SU-DHL-6 (cell line): ENCODE measurements at regions not wholly inside any gene's neighbourhood (a gene's known extent, or its start where the extent isn't known, plus 50 kb on each side); places are given as distances from the start of the nearest gene placed in this dataset.

Source experiments
- H2AFZ ChIP-seq: fragments of 200-600 bp; sonication (generic); 2 replicates; pipeline ENCODE4 v1.6.1; 2014; ENCODE audit warnings: low read depth, mild to moderate bottlenecking, moderate library complexity, mixed read lengths, antibody characterized with exemption, low read length; ENCODE audit not compliant: severe bottlenecking
- H3F3A ChIP-seq: fragments of 200-600 bp; shearing (Covaris generic); 2 replicates; pipeline ENCODE4 v1.6.0; 2016; ENCODE audit warnings: antibody characterized with exemption, mild to moderate bottlenecking; ENCODE audit not compliant: insufficient read depth
- H3K27ac ChIP-seq: fragments of 200-600 bp; sonication (generic); 2 replicates; pipeline ENCODE4 v1.5.1; 2016; ENCODE audit warnings: low read depth, mild to moderate bottlenecking, low read length, moderate library complexity, mixed read lengths
- H3K27me3 ChIP-seq: fragments of 200-600 bp; sonication (generic), shearing (Covaris generic); 2 replicates; pipeline ENCODE4 v1.6.0; 2014; ENCODE audit warnings: mild to moderate bottlenecking, low read length
- H3K36me3 ChIP-seq: fragments of 200-600 bp; sonication (generic); 2 replicates; pipeline ENCODE4 v1.6.1; 2014; ENCODE audit warnings: mild to moderate bottlenecking, low read length, mixed read lengths
- H3K4me2 ChIP-seq: fragments of 300-600, 200-600 bp; shearing (Covaris generic), sonication (generic); 2 replicates; pipeline ENCODE4 v1.6.0; 2014; ENCODE audit warnings: low read length, low read depth, mild to moderate bottlenecking; ENCODE audit not compliant: poor library complexity, severe bottlenecking
- H3K4me3 ChIP-seq: fragments of 200-600 bp; sonication (generic); 2 replicates; pipeline ENCODE4 v1.5.1; 2014; ENCODE audit warnings: antibody characterized with exemption, low read length, mild to moderate bottlenecking, mixed read lengths; ENCODE audit not compliant: insufficient read depth, poor library complexity, severe bottlenecking
- H3K79me2 ChIP-seq: fragments of 200-600 bp; sonication (generic); 2 replicates; pipeline ENCODE4 v1.6.1; 2014; ENCODE audit warnings: mild to moderate bottlenecking, low read length, moderate library complexity; ENCODE audit not compliant: insufficient read depth
- H3K9ac ChIP-seq: fragments of 200-600 bp; sonication (generic); 2 replicates; pipeline ENCODE4 v1.7.0; 2014; ENCODE audit warnings: mild to moderate bottlenecking, low read length
- H3K9me2 ChIP-seq: fragments of 200-600 bp; sonication (generic); replicated peaks from 2 replicates; pipeline ENCODE4 v1.6.1; 2014; ENCODE audit warnings: low read length; ENCODE audit not compliant: insufficient read depth
- H3K9me3 ChIP-seq: fragments of 200-600 bp; sonication (generic); 2 replicates; pipeline ENCODE4 v1.6.1; 2014; ENCODE audit warnings: low read length, mixed read lengths; ENCODE audit not compliant: insufficient read depth
- H4K20me1 ChIP-seq: fragments of 200-600 bp; sonication (generic); 2 replicates; pipeline ENCODE4 v1.6.1; 2014; ENCODE audit warnings: low read depth, mild to moderate bottlenecking, antibody characterized with exemption, low read length, moderate library complexity, mixed read lengths
- CTCF ChIP-seq: fragments of 200-600 bp; sonication (generic); IDR thresholded peaks from one replicate; pipeline ENCODE4 v1.5.1; 2017; ENCODE audit warnings: antibody characterized with exemption, mild to moderate bottlenecking, low read length, moderate library complexity; ENCODE audit not compliant: insufficient read depth, poor library complexity, severe bottlenecking
- EZH2phosphoT487 ChIP-seq: fragments of 200-600 bp; sonication (generic), shearing (Covaris generic); conservative IDR thresholded peaks from 2 replicates; pipeline ENCODE4 v1.6.1; 2018; ENCODE audit warnings: mild to moderate bottlenecking, antibody characterized with exemption, low read length, moderate library complexity, mixed read lengths

- no peaks in the 10 kb centered on the region for H3K9me3 ChIP-seq
- H3K27ac ChIP-seq, result peak overlapping the region; percentile 19
- TF ChIP-seq EZH2phosphoT487, result no peak
- no peak overlapping the region for H3K9ac ChIP-seq
- no peaks in the 10 kb centered on the region for H4K20me1 ChIP-seq
- H3K9me2 ChIP-seq, result no peaks in the 10 kb centered on the region
- no peaks in the 10 kb centered on the region for H3K79me2 ChIP-seq
- H3K27me3 ChIP-seq, result no peaks in the 10 kb centered on the region
- H3K4me3 ChIP-seq, result no peak overlapping the region
- no peak overlapping the region for H3K4me2 ChIP-seq
- peak overlapping the region; percentile 32 for H2AFZ ChIP-seq
- no peaks in the 10 kb centered on the region for H3K36me3 ChIP-seq
- peaks cover 5% of the 10 kb centered on the region; the same call in 1 of the 2 replicates for H3F3A ChIP-seq
Observed at GRCh38 chr16:10318798-10319500, 66.9 kb upstream of the ATF7IP2 start.

- Histone ChIP-seq H3K9me2 (no peaks in the 10 kb centered on the region), H3K27ac (no peak overlapping the region), H3K79me2 (no peaks in the 10 kb centered on the region), H3K9ac (no peak overlapping the region), H3K36me3 (no peaks in the 10 kb centered on the region), H3K4me2 (no peak overlapping the region), H2AFZ (no peak overlapping the region), H3K9me3 (no peaks in the 10 kb centered on the region), H4K20me1 (no peaks in the 10 kb centered on the region), H3K27me3 (no peaks in the 10 kb centered on the region), H3F3A (peaks cover 5% of the 10 kb centered on the region; the same call in 1 of the 2 replicates), H3K4me3 (no peak overlapping the region)
- TF ChIP-seq EZH2phosphoT487 (no peak), CTCF (no peak)
Observed at GRCh38 chr16:10321407-10322387, 64.2 kb upstream of the ATF7IP2 start.

- H3F3A ChIP-seq, result peaks cover 5% of the 10 kb centered on the region; the same call in 1 of the 2 replicates
- H4K20me1 ChIP-seq, result no peaks in the 10 kb centered on the region
- no peak for TF ChIP-seq CTCF
- no peak for TF ChIP-seq EZH2phosphoT487
- peak overlapping the region; percentile 65 for H2AFZ ChIP-seq
- no peaks in the 10 kb centered on the region for H3K36me3 ChIP-seq
- H3K4me3 ChIP-seq, result no peak overlapping the region
- H3K9me2 ChIP-seq, result no peaks in the 10 kb centered on the region
- H3K27ac ChIP-seq, result no peak overlapping the region
- no peak overlapping the region for H3K9ac ChIP-seq
- no peaks in the 10 kb centered on the region for H3K9me3 ChIP-seq
- H3K79me2 ChIP-seq, result no peaks in the 10 kb centered on the region
- H3K27me3 ChIP-seq, result no peaks in the 10 kb centered on the region
- no peak overlapping the region for H3K4me2 ChIP-seq
Observed at GRCh38 chr16:10322723-10323527, 62.9 kb upstream of the ATF7IP2 start.
